ENCODE measurements at regions not wholly inside any gene's neighbourhood (a gene's known extent, or its start where the extent isn't known, plus 50 kb on each side); places are given as distances from the start of the nearest gene placed in this dataset.

DNA sequence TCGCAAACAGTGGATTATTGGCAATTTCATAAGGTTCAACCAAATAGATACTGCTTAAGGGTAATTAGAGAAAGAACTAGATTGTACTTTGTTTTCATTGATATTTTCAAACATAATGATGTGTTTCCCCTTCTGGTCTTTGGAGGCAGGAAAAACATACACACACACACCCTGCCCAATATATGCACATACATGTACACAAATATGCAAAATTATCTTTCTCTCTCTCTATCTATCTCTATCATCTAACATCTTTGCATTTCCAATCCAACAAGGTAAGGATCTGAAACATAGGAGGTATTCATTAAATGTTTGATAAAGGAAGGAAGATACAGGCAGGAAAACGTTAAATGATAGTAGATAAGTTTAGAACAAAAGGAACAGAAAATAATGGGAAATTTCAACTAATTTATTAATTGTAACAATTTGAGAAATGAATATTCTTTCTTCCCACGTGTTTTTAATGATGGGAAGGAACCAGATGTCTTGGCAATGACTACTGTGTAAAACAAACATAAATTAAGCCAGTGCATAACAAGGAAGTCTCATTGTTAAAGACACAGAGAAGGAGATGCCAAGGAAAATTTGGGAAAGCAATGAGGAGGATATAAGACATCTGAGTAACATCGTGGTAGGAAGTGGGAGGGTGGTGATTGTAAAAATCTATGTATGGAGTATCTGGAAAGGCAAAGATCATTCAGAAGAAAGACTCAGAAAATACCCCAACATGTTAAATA is 532.1 kb downstream of the GBA3 start:
- TF ChIP-seq, protein P1, sequence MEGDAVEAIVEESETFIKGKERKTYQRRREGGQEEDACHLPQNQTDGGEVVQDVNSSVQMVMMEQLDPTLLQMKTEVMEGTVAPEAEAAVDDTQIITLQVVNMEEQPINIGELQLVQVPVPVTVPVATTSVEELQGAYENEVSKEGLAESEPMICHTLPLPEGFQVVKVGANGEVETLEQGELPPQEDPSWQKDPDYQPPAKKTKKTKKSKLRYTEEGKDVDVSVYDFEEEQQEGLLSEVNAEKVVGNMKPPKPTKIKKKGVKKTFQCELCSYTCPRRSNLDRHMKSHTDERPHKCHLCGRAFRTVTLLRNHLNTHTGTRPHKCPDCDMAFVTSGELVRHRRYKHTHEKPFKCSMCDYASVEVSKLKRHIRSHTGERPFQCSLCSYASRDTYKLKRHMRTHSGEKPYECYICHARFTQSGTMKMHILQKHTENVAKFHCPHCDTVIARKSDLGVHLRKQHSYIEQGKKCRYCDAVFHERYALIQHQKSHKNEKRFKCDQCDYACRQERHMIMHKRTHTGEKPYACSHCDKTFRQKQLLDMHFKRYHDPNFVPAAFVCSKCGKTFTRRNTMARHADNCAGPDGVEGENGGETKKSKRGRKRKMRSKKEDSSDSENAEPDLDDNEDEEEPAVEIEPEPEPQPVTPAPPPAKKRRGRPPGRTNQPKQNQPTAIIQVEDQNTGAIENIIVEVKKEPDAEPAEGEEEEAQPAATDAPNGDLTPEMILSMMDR (IDR thresholded peaks at IDR 0.05; ENCODE audit: low read depth, low read length, missing control alignments), result no peak
- DNase-seq (ENCODE audit: low read depth), result no peak
- H3K4me3 ChIP-seq (ENCODE audit: low read depth, low read length), result no peak overlapping the region
- in situ Hi-C loops (cut with HindIII; ENCODE audit: low sequenced_read_pairs), result no loop called here

GRCh38 chr4:23220911-23221310 is 528.2 kb downstream of the GBA3 start:
- DNase-seq (ENCODE audit: low read depth), result no peak
- TF ChIP-seq, protein P1 (IDR thresholded peaks at IDR 0.05; ENCODE audit: low read depth, low read length, missing control alignments), result no peak
- in situ Hi-C loops (cut with HindIII; ENCODE audit: low sequenced_read_pairs), result no loop called here
- H3K4me3 ChIP-seq (ENCODE audit: low read depth, low read length), result no peak overlapping the region

DNA sequence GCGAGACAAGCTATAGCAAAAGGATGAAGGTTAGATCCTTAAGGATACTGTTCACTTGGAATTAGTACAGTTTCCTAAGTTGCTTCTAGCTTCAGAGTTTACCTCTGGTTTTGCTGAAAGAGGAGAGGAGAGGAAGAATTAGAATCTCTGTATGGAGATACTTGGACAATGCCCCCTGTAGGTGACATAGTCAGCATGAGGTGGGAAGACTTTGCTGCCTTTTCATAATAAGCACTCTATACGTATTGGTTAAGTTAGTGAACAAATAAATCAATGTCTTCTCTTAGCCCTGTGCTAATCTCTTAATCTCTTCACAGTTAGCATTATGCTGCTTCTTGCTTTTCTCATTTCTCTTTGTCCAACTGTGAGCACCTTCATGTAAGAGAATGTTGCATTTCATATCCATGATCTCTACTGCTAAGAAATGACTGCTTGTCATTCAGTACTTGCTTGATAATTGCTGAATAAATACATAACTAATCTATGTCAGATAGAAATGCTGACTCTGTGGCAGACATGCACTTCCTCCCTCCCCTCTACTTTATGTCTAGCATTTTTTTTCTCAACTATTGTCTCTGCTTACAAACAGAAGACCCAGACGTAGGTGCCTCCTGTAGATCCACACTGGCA is 527.2 kb downstream of the GBA3 start:
- DNase-seq (ENCODE audit: low read depth), result no peak
- H3K4me3 ChIP-seq (ENCODE audit: low read depth, low read length), result no peak overlapping the region
- in situ Hi-C loops (cut with HindIII; ENCODE audit: low sequenced_read_pairs), result no loop called here
- TF ChIP-seq, protein P1 (IDR thresholded peaks at IDR 0.05; ENCODE audit: low read depth, low read length, missing control alignments), result no peak

- H3K4me3 ChIP-seq (ENCODE audit: low read depth, low read length), result no peak overlapping the region
- DNase-seq (ENCODE audit: low read depth), result no peak
- in situ Hi-C loops (cut with HindIII; ENCODE audit: low sequenced_read_pairs), result no loop called here
- TF ChIP-seq, protein P1 (IDR thresholded peaks at IDR 0.05; ENCODE audit: low read depth, low read length, missing control alignments), result no peak
Measured at GRCh38 chr4:23213198-23213597, 520.5 kb downstream of the GBA3 start.

DNA sequence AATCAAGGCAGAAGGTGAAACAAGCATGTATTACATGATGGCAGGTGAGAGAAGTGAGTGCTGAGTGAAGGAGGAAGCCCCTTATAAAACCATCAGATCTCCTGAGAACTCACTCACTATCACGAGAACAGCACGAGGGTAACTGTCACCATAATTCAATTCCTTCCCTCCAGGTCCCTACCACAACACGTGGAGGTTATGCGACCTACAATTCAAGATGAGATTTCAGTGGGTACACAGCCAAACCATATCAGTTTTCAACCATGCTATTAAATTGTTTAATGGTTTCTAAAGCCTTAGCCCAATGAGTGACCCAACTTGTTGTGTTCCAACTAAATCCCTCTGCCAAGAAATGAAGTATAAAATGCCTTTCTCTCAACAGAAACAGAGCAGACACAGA is 519.8 kb downstream of the GBA3 start:
- no peak for DNase-seq (ENCODE audit: low read depth)
- in situ Hi-C loops (cut with HindIII; ENCODE audit: low sequenced_read_pairs), result no loop called here

GRCh38 chr4:23207059-23207458 is 514.3 kb downstream of the GBA3 start:
- DNase-seq (ENCODE audit: low read depth), result no peak
- TF ChIP-seq, protein P1 (IDR thresholded peaks at IDR 0.05; ENCODE audit: low read depth, low read length, missing control alignments), result no peak
- in situ Hi-C loops (cut with HindIII; ENCODE audit: low sequenced_read_pairs), result no loop called here
- no peak overlapping the region for H3K4me3 ChIP-seq (ENCODE audit: low read depth, low read length)

More for the DNA sequence above, 519.8 kb downstream of the GBA3 start:
- H3K4me3 ChIP-seq (ENCODE audit: low read depth, low read length), result no peak overlapping the region
- TF ChIP-seq, protein P1 (IDR thresholded peaks at IDR 0.05; ENCODE audit: low read depth, low read length, missing control alignments), result no peak

All from astrocyte of the cerebellum (primary cell).